ENCODE measurements at regions not wholly inside any gene's neighbourhood (a gene's known extent, or its start where the extent isn't known, plus 50 kb on each side); places are given as distances from the start of the nearest gene placed in this dataset.

DNA sequence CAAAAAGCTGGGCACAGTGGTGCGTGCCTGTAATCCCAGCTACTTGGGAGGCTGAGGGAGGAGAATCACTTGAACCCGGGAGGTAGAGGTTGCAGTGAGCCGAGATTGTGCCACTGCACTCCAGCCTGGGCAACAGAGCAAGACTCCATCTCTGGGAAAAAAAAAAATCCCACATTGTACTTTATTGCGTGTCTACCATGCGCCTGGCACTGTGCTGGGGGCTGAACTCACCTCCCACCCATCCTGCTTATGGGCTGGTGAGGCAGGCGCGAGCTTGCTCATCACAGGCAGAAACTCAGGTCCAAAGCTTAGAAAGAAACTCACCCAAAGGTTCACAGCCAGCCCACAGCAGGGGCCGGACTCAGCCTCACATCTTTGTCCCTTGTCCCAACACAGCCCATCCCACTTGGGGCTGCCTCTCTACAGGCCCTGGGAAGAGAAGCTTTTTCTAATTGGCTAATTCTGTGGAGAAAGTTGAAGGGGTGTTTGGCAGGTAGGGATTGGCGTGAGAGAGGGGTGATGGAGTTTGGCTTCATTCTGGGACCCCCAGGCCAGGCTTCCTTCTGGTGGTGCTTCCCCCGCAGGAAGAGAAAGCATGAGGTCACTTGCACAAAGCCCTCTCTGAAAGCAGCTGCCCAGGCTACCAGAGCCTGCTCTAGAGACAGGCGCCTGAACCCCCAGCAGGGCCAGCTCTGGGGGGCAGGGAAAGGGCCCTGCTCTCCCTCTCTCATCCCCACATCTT, 122.6 kb upstream of the SMAD3 start:
- Histone ChIP-seq H3K27ac (ENCODE audit: low read length) (no peak overlapping the region), H3K9me3 (ENCODE audit: control insufficient read depth, low read length) (no peaks in the 10 kb centered on the region), H3K4me1 (ENCODE audit: control insufficient read depth, insufficient read depth, low read length) (no peaks in the 10 kb centered on the region), H3K27me3 (ENCODE audit: control insufficient read depth, insufficient read depth) (no peaks in the 10 kb centered on the region), H3K4me3 (ENCODE audit: low read length) (no peak overlapping the region)
- intact Hi-C loops (cut with DNase I), result loop anchor here (10.0 kb wide), 4 partner anchors 122 to 892 kb away; partner anchors contain the start of gene SMAD3 (in 1 of the 4)
- ATAC-seq (no peak), DNase-seq (no peak)
- 94% methylated on average over 11 of the region's 11 CpGs for WGBS

GRCh38 chr15:66943456-66944095, 121.8 kb upstream of the SMAD3 start:
- DNase-seq, result no peak
- H3K4me1 ChIP-seq (ENCODE audit: control insufficient read depth, insufficient read depth, low read length), result no peaks in the 10 kb centered on the region
- intact Hi-C loops (cut with DNase I), result loop anchor here (2.0 to 10.0 kb wide), 5 partner anchors 121 to 891 kb away; partner anchors contain the start of gene SMAD3 (in 1 of the 4)
- H3K4me3 ChIP-seq (ENCODE audit: low read length), result no peak overlapping the region
- peak in 1 of 2 donors; percentile 5 for ATAC-seq
- H3K27me3 ChIP-seq (ENCODE audit: control insufficient read depth, insufficient read depth), result no peaks in the 10 kb centered on the region
- 89% methylated on average over 10 of the region's 10 CpGs for WGBS
- H3K9me3 ChIP-seq (ENCODE audit: control insufficient read depth, low read length), result no peaks in the 10 kb centered on the region
- H3K27ac ChIP-seq (ENCODE audit: low read length), result no peak overlapping the region

DNA sequence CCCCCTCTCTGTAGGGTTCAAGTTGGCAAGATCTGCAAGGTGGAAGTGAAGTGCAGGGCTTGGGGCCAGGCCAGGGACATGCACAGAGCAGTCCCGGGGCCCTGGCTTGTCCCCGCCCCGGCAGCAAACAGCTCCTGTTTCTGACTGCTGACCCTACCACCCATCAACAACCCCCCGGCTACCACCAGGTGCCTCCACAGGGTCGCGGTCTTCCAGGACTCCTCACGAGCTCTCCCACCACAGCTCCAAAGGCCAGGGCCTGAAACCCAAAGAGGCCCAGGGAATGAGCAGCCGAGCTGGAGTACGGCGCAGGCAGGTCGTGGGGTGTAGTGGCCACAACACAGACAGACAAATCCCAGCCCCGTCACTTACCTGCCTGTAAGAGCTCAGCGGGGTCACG, 121.3 kb upstream of the SMAD3 start:
- 92% methylated on average over 14 of the region's 14 CpGs for WGBS
- DNase-seq (no peak), ATAC-seq (peak in 1 of 2 donors; percentile 6)
- H3K4me3 ChIP-seq (ENCODE audit: low read length), result no peak overlapping the region
- H3K9me3 ChIP-seq (ENCODE audit: control insufficient read depth, low read length), result no peaks in the 10 kb centered on the region
- H3K27me3 ChIP-seq (ENCODE audit: control insufficient read depth, insufficient read depth), result no peaks in the 10 kb centered on the region
- H3K4me1 ChIP-seq (ENCODE audit: control insufficient read depth, insufficient read depth, low read length), result no peaks in the 10 kb centered on the region
- intact Hi-C loops (cut with DNase I), result loop anchor here (2.0 to 10.0 kb wide), 5 partner anchors 121 to 891 kb away; partner anchors contain the start of gene SMAD3 (in 1 of the 4)
- H3K27ac ChIP-seq (ENCODE audit: low read length), result no peak overlapping the region

DNA sequence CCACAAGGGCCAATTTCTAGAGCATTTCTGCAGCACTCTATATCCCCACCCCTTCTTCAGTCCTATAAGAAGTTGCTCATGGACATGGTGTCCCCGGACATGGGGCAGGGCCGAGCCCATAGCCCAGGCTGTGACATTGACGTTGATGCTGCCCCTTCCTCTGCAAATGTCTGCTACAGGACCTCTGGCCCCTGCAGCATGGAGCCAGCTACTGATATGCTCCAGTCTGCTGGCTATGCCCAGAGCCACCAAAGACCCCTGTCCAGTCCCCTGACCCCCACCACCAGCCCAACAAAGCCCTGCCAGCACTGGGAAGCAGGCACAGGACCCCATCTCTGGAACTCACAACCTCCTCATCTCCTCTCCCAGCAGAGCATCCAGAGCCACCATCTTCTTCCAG, 120.1 kb upstream of the SMAD3 start:
- DNase-seq (no peak), ATAC-seq (no peak)
- Histone ChIP-seq H3K9me3 (ENCODE audit: control insufficient read depth, low read length) (no peaks in the 10 kb centered on the region), H3K27me3 (ENCODE audit: control insufficient read depth, insufficient read depth) (no peaks in the 10 kb centered on the region), H3K4me3 (ENCODE audit: low read length) (no peak overlapping the region), H3K27ac (ENCODE audit: low read length) (no peak overlapping the region), H3K4me1 (ENCODE audit: control insufficient read depth, insufficient read depth, low read length) (no peaks in the 10 kb centered on the region)
- intact Hi-C loops (cut with DNase I), result loop anchor here (2.0 to 10.0 kb wide), 6 partner anchors 120 to 890 kb away; partner anchors contain the start of gene SMAD3 (in 1 of the 4)
- WGBS, result 92% methylated on average over 3 of the region's 3 CpGs

DNA sequence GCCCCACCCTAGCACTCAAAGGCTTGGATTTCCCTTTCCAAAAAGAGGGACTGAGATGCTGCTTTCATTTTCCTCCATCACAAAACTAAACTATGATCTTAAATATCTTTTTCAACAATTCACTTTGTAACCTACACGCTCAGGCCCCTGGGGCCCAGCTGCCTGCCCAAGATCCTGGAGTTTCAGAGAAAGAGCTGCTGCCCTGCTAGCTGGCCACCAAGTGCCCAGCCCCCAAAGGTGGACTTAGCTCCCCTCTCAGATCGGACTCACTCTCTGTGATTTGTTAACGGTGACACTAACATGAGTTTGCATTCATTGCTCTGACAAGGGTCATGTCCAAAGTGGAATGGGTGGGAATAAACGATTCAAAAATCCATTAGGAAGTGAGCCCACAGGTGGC, 119.6 kb upstream of the SMAD3 start:
- intact Hi-C loops (cut with DNase I), result loop anchor here (2.0 to 10.0 kb wide), 8 partner anchors 119 to 889 kb away; partner anchors contain the start of gene SMAD3 (in 1 of the 4)
- H3K27ac ChIP-seq (ENCODE audit: low read length), result no peak overlapping the region
- H3K4me3 ChIP-seq (ENCODE audit: low read length), result no peak overlapping the region
- WGBS, result 76% methylated on average over 4 of the region's 4 CpGs
- no peaks in the 10 kb centered on the region for H3K4me1 ChIP-seq (ENCODE audit: control insufficient read depth, insufficient read depth, low read length)
- H3K27me3 ChIP-seq (ENCODE audit: control insufficient read depth, insufficient read depth), result no peaks in the 10 kb centered on the region
- no peaks in the 10 kb centered on the region for H3K9me3 ChIP-seq (ENCODE audit: control insufficient read depth, low read length)
- no peak for DNase-seq
- no peak for ATAC-seq

DNA sequence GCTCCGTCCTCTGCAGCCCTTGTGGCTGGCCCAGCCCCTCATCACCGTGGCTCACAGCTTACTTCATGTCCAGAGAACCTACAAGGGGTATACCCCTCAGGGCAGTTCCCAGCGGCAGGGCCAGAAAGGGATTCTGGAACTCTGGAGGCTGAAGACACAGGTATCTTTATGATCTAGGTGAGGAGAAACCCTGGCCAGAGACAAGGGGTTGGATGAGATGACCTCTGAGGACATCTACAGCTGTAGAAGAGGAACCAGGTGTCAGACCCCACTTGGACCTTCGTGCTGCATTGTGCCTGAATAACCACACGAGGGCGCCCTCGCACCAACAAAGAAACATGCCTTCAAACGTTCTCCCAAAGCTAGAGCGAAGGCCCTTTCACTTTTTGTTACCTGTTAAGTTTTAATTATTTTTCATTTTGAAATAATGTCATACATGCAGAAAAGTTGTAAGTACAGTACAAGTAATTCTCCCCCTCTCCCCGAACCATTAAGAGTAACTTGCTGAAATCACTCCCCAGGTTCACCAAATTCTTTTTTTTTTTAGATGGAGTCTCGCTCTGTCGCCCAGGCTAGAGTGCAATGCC, 118.7 kb upstream of the SMAD3 start:
- DNase-seq (peak; percentile 56 to 85 (median 83)), ATAC-seq (peak; percentile 50 to 59)
- no peaks in the 10 kb centered on the region for H3K27me3 ChIP-seq (ENCODE audit: control insufficient read depth, insufficient read depth)
- no peaks in the 10 kb centered on the region for H3K4me1 ChIP-seq (ENCODE audit: control insufficient read depth, insufficient read depth, low read length)
- intact Hi-C loops (cut with DNase I), result loop anchor here (2.0 to 10.0 kb wide), 7 partner anchors 118 to 888 kb away; partner anchors contain the start of gene SMAD3 (in 1 of the 4)
- H3K27ac ChIP-seq (ENCODE audit: low read length), result no peak overlapping the region
- 29% methylated on average over 12 of the region's 12 CpGs for WGBS
- no peaks in the 10 kb centered on the region for H3K9me3 ChIP-seq (ENCODE audit: control insufficient read depth, low read length)
- H3K4me3 ChIP-seq (ENCODE audit: low read length), result no peak overlapping the region

DNA sequence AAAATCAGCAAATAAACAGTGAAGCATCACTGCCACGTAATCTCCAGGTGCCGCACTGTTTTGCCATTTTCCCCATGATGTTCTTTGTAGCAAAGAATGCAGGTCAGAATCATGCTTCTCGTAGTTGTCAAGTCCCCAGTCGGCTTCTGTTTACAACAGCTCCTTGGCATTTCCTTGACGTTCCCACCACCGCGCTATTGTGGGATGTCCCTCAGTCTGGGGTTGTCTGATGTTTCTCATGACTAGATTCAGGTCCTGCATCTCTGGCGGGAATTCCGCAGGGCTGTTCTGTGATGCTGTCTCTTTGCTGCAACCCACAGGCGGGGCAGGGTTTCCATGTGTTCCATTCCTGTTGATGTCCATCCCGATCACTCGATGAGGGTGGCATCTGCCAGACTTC, 117.9 kb upstream of the SMAD3 start:
- Histone ChIP-seq H3K27me3 (ENCODE audit: control insufficient read depth, insufficient read depth) (no peaks in the 10 kb centered on the region), H3K9me3 (ENCODE audit: control insufficient read depth, low read length) (no peaks in the 10 kb centered on the region), H3K27ac (ENCODE audit: low read length) (no peak overlapping the region), H3K4me1 (ENCODE audit: control insufficient read depth, insufficient read depth, low read length) (no peaks in the 10 kb centered on the region), H3K4me3 (ENCODE audit: low read length) (no peak overlapping the region)
- no peak for DNase-seq
- intact Hi-C loops (cut with DNase I), result loop anchor here (2.0 to 10.0 kb wide), 7 partner anchors 117 to 887 kb away; partner anchors contain the start of gene SMAD3 (in 1 of the 4)
- WGBS, result 74% methylated on average over 12 of the region's 12 CpGs
- no peak for ATAC-seq

DNA sequence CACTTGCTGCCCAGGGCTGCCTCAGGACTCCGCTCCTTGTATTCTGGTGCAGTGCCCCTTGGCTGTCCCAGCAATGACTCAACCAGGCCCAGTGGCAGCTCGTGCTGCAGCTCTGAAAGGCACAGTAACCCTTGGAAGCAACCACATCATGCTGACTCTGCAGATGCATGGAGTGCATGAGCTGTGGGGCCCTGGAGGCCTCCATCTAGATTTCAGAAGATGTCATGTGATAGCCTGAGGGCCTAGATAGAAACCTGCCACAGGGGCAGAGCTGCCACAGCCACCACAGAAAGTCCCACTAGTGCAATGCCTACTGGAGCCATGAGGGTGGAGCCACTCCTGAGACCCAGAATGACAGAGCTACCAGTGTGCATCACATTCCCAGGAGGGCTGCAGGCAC, 117.1 kb upstream of the SMAD3 start:
- intact Hi-C loops (cut with DNase I), result loop anchor here (5.0 to 10.0 kb wide), 5 partner anchors 117 to 887 kb away; partner anchors contain the start of gene SMAD3 (in 1 of the 4)
- DNase-seq, result no peak
- Histone ChIP-seq H3K27me3 (ENCODE audit: control insufficient read depth, insufficient read depth) (no peaks in the 10 kb centered on the region), H3K9me3 (ENCODE audit: control insufficient read depth, low read length) (no peaks in the 10 kb centered on the region), H3K27ac (ENCODE audit: low read length) (no peak overlapping the region), H3K4me3 (ENCODE audit: low read length) (no peak overlapping the region), H3K4me1 (ENCODE audit: control insufficient read depth, insufficient read depth, low read length) (no peaks in the 10 kb centered on the region)
- no peak for ATAC-seq
- WGBS, result 72% methylated on average over 2 of the region's 2 CpGs

- no peaks in the 10 kb centered on the region for H3K9me3 ChIP-seq (ENCODE audit: control insufficient read depth, low read length)
- no peak for ATAC-seq
- H3K4me3 ChIP-seq (ENCODE audit: low read length), result no peak overlapping the region
- no peak for DNase-seq
- H3K4me1 ChIP-seq (ENCODE audit: control insufficient read depth, insufficient read depth, low read length), result no peaks in the 10 kb centered on the region
- intact Hi-C loops (cut with DNase I), result loop anchor here in 3 of 4 donors (5.0 to 10.0 kb wide), 3 partner anchors 55 to 357 kb away; no protein-coding TSS in a partner anchor
- no peak overlapping the region for H3K27ac ChIP-seq (ENCODE audit: low read length)
- no peaks in the 10 kb centered on the region for H3K27me3 ChIP-seq (ENCODE audit: control insufficient read depth, insufficient read depth)
These were observed 115.3 kb upstream of the SMAD3 start for GRCh38 chr15:66950114-66950513.

GRCh38 chr15:66951531-66952320, 113.7 kb upstream of the SMAD3 start:
- DNase-seq (no peak), ATAC-seq (no peak)
- Histone ChIP-seq H3K4me1 (ENCODE audit: control insufficient read depth, insufficient read depth, low read length) (no peaks in the 10 kb centered on the region), H3K27me3 (ENCODE audit: control insufficient read depth, insufficient read depth) (no peaks in the 10 kb centered on the region), H3K4me3 (ENCODE audit: low read length) (no peak overlapping the region), H3K9me3 (ENCODE audit: control insufficient read depth, low read length) (no peaks in the 10 kb centered on the region), H3K27ac (ENCODE audit: low read length) (no peak overlapping the region)
- WGBS, result 84% methylated on average over 6 of the region's 6 CpGs
- intact Hi-C loops (cut with DNase I), result loop anchor here in 3 of 4 donors (5.0 to 10.0 kb wide), 3 partner anchors 53 to 356 kb away; no protein-coding TSS in a partner anchor
